Kidney (tissue), 13 donors: ENCODE measurements at regions not wholly inside any gene's neighbourhood (a gene's known extent, or its start where the extent isn't known, plus 50 kb on each side); places are given as distances from the start of the nearest gene placed in this dataset.

ENCODE experiments used
- DNase-seq, 5 donors: peaks; one replicate each; pipeline ENCODE4 v3.0.0-alpha.2; 2013 to 2020
- FAIRE-seq: peaks from 2 replicates; lab custom pipeline; 2012; peaks lifted over from hg19 to GRCh38; lab: Jason Lieb, UNC
- H3K27ac ChIP-seq, 2 donors: one replicate each; pipeline ENCODE4 v1.7.0; 2013; ENCODE audit warnings: low read depth in 2 of 2, low read length in 2 of 2, inconsistent platforms in 1 of 2
- H3K27me3 ChIP-seq: one replicate; pipeline ENCODE4 v1.7.1; 2013; ENCODE audit warnings: low read length, inconsistent platforms; ENCODE audit not compliant: control insufficient read depth, insufficient read depth
- H3K36me3 ChIP-seq, 3 donors: one replicate each; pipeline versions ENCODE4 v1.7.0 to v1.7.1; 2013; ENCODE audit warnings: low read length in 3 of 3, control low read depth in 1 of 3, inconsistent platforms in 1 of 3; ENCODE audit not compliant: insufficient read depth in 3 of 3, control insufficient read depth in 2 of 3
- H3K4me1 ChIP-seq, 3 donors: one replicate each; pipeline versions ENCODE4 v1.7.0 to v1.7.1; 2013; ENCODE audit warnings: low read length in 3 of 3, inconsistent platforms in 1 of 3, low read depth in 1 of 3; ENCODE audit not compliant: control insufficient read depth in 2 of 3, insufficient read depth in 2 of 3
- H3K4me3 ChIP-seq, 3 donors: one replicate each; pipeline versions ENCODE4 v1.7.0 to v1.8.1; 2013; ENCODE audit warnings: low read length in 3 of 3, control low read depth in 1 of 3, inconsistent platforms in 1 of 3
- H3K9ac ChIP-seq, 3 donors: one replicate each; pipeline versions ENCODE4 v1.7.0 to v1.7.1; 2013; ENCODE audit warnings: low read length in 3 of 3, control low read depth in 1 of 3, inconsistent platforms in 1 of 3
- H3K9me3 ChIP-seq, 3 donors: one replicate each; pipeline versions ENCODE4 v1.7.0 to v1.7.1; 2013; ENCODE audit warnings: low read length in 3 of 3, control low read depth in 1 of 3, inconsistent platforms in 1 of 3; ENCODE audit not compliant: control insufficient read depth in 2 of 3, insufficient read depth in 1 of 3
- intact Hi-C: fragments of 100-400 bp; cut with DNase I; formaldehyde crosslinking; loops from one replicate; pipeline ENCODE4 v1.11.1; 2022
- TF ChIP-seq, protein P1 (sequence below): IDR thresholded peaks from 3 replicates; pipeline ENCODE4 v1.5.1; 2012; ENCODE audit warnings: mild to moderate bottlenecking, moderate library complexity, borderline replicate concordance; ENCODE audit not compliant: insufficient read depth; ENCODE audit errors: extremely low read depth
- donor health status: control.
- donor health status: control.
- donor health status: control.
- donor health status: control.
- donor health status: control.
- donor health status: DM: yes; HTN: yes; CAD: no.
- donor health status: Normal renal cell carcinoma (clear cell type).

DNA sequence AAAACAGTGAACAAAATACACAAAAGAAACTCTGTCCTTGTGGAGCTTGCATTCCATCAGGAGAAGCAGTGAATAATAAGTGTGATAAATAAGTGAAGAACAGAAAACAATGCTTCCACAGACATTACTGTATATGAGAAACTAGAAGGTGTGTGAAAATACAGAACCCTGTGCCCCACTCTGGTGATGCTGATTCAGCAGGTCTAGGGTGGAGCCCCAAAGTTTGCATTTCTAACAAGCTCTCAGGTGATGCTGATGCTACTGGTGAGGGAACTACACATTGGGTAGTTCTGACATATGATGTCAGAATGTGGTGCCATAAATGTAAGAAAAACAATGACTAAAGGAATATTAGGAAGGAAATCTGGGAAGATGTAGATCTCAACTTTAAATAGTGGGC is 601.4 kb upstream of the BTBD3 start:
- Histone ChIP-seq H3K9me3 (peaks cover 0 to 2% (median 0%) of the 10 kb centered on the region in 3 donors), H3K27me3 (no peaks in the 10 kb centered on the region), H3K9ac (no peak overlapping the region), H3K4me3 (no peak overlapping the region), H3K27ac (no peak overlapping the region), H3K4me1 (peaks cover 0 to 6% (median 0%) of the 10 kb centered on the region in 3 donors), H3K36me3 (no peaks in the 10 kb centered on the region)
- intact Hi-C loops, result no loop called here
- DNase-seq (no peak), FAIRE-seq (no peak)
- TF ChIP-seq, protein P1, sequence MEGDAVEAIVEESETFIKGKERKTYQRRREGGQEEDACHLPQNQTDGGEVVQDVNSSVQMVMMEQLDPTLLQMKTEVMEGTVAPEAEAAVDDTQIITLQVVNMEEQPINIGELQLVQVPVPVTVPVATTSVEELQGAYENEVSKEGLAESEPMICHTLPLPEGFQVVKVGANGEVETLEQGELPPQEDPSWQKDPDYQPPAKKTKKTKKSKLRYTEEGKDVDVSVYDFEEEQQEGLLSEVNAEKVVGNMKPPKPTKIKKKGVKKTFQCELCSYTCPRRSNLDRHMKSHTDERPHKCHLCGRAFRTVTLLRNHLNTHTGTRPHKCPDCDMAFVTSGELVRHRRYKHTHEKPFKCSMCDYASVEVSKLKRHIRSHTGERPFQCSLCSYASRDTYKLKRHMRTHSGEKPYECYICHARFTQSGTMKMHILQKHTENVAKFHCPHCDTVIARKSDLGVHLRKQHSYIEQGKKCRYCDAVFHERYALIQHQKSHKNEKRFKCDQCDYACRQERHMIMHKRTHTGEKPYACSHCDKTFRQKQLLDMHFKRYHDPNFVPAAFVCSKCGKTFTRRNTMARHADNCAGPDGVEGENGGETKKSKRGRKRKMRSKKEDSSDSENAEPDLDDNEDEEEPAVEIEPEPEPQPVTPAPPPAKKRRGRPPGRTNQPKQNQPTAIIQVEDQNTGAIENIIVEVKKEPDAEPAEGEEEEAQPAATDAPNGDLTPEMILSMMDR, result no peak

DNA sequence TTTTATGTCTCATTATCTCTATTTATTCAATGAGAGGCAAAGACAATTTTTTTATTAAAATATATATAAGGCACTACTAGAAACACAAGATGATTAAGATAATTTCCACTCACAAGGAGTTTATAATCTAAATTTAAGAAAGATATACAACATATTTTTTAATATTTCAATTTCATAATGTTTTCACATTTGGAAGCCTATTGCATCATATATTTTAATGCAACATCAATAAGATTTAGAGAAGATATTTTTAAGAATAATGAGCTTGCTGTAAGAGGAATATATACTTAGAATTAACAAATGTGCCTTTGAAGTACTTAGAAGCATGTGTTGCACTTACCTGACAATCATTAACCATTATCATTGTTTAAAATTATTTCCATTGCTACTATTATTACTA is 597.7 kb upstream of the BTBD3 start:
- DNase-seq (no peak), FAIRE-seq (peak; percentile 46)

DNA sequence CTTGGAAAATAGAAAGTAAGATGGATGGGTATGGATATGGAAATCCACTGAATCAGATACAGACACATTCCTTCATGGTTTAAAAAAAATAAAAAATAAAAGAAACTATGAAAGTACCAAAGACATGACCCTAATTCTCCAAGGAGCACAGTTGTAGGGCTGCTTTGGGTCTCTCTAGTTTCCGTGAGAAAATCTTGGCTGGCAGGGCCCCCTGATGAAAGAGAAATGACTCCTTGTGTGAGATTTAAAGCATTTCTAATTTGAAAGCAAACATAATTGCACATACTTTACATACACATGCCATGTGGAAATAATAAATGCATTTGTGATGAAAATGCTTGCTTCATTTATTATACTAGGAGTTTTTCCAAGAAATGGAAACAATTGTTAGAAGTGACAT is 593.9 kb upstream of the BTBD3 start:
- TF ChIP-seq, protein P1, result no peak
- H3K36me3 ChIP-seq, result no peaks in the 10 kb centered on the region
- DNase-seq (no peak), FAIRE-seq (no peak)
- H3K27ac ChIP-seq, result no peak overlapping the region
- H3K4me1 ChIP-seq, result no peaks in the 10 kb centered on the region
- no peak overlapping the region for H3K9ac ChIP-seq
- H3K4me3 ChIP-seq, result no peak overlapping the region
- H3K9me3 ChIP-seq, result peaks cover 0 to 6% (median 0%) of the 10 kb centered on the region in 3 donors
- H3K27me3 ChIP-seq, result no peaks in the 10 kb centered on the region
- intact Hi-C loops, result no loop called here

More for the DNA sequence above, 597.7 kb upstream of the BTBD3 start:
- Histone ChIP-seq H3K27ac (no peak overlapping the region), H3K4me3 (no peak overlapping the region), H3K36me3 (no peaks in the 10 kb centered on the region), H3K9ac (no peak overlapping the region), H3K9me3 (peaks cover 0 to 6% (median 0%) of the 10 kb centered on the region in 3 donors), H3K4me1 (peaks cover 0 to 6% (median 0%) of the 10 kb centered on the region in 3 donors), H3K27me3 (no peaks in the 10 kb centered on the region)
- TF ChIP-seq, protein P1, result no peak
- intact Hi-C loops, result no loop called here

DNA sequence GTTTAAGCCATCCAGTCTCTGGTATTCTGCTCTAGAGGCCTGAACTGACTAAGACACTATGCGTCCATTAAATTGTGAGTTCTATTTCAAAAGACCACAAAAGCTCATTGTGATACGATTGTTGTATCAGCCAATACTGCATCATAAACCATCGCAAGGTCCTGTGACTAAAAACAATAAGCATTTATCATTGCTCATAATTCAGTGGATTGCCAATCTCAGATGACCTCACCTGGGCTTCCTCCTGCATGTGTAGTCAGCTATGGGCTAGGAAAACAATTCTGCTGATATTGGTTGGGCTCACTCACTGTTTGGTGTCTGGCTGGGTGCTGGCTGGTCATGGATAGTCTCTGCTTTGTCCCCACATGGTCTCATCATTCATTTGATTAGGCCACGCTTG is 592.7 kb upstream of the BTBD3 start:
- Histone ChIP-seq H3K27ac (no peak overlapping the region), H3K4me1 (no peaks in the 10 kb centered on the region), H3K4me3 (no peak overlapping the region), H3K9me3 (peaks cover 0 to 6% (median 0%) of the 10 kb centered on the region in 3 donors), H3K36me3 (no peaks in the 10 kb centered on the region), H3K9ac (no peak overlapping the region), H3K27me3 (no peaks in the 10 kb centered on the region)
- DNase-seq (no peak), FAIRE-seq (no peak)
- TF ChIP-seq, protein P1, result no peak
- intact Hi-C loops, result no loop called here
